ENCODE measurements at regions not wholly inside any gene's neighbourhood (a gene's known extent, or its start where the extent isn't known, plus 50 kb on each side); places are given as distances from the start of the nearest gene placed in this dataset.

- Histone ChIP-seq H3K27ac (no peak overlapping the region), H3K36me3 (no peaks in the 10 kb centered on the region), H3K27me3 (ENCODE audit: insufficient read depth, low read depth, severe bottlenecking) (peaks cover 56% of the 10 kb centered on the region), H3K9me3 (ENCODE audit: severe bottlenecking) (no peaks in the 10 kb centered on the region), H3K4me3 (ENCODE audit: low read depth, low read length) (no peak overlapping the region)
- DNase-seq = no peak
- no peak for TF ChIP-seq CTCF (IDR thresholded peaks at IDR 0.05; ENCODE audit: low read depth, low read length)
These were observed 501.0 kb downstream of the CDH26 start for GRCh38 chr20:60459212-60459611.

GRCh38 chr20:60461993-60462392 is 503.8 kb downstream of the CDH26 start:
- no peaks in the 10 kb centered on the region for H3K36me3 ChIP-seq
- peaks cover 54% of the 10 kb centered on the region for H3K27me3 ChIP-seq (ENCODE audit: insufficient read depth, low read depth, severe bottlenecking)
- H3K4me3 ChIP-seq (ENCODE audit: low read depth, low read length) = no peak overlapping the region
- no peak for TF ChIP-seq CTCF (IDR thresholded peaks at IDR 0.05; ENCODE audit: low read depth, low read length)
- H3K27ac ChIP-seq = no peak overlapping the region
- DNase-seq = no peak
- H3K9me3 ChIP-seq (ENCODE audit: severe bottlenecking) = no peaks in the 10 kb centered on the region

GRCh38 chr20:60463798-60464197 is 505.6 kb downstream of the CDH26 start:
- no peak overlapping the region for H3K27ac ChIP-seq
- H3K4me3 ChIP-seq (ENCODE audit: low read depth, low read length) = no peak overlapping the region
- no peaks in the 10 kb centered on the region for H3K36me3 ChIP-seq
- no peak for TF ChIP-seq CTCF (IDR thresholded peaks at IDR 0.05; ENCODE audit: low read depth, low read length)
- H3K9me3 ChIP-seq (ENCODE audit: severe bottlenecking) = no peaks in the 10 kb centered on the region
- no peak for DNase-seq
- peaks cover 62% of the 10 kb centered on the region for H3K27me3 ChIP-seq (ENCODE audit: insufficient read depth, low read depth, severe bottlenecking)

- no peak for TF ChIP-seq CTCF (IDR thresholded peaks at IDR 0.05; ENCODE audit: low read depth, low read length)
- no peak for DNase-seq
- no peak overlapping the region for H3K27ac ChIP-seq
- no peaks in the 10 kb centered on the region for H3K36me3 ChIP-seq
- H3K4me3 ChIP-seq (ENCODE audit: low read depth, low read length) = no peak overlapping the region
- H3K9me3 ChIP-seq (ENCODE audit: severe bottlenecking) = no peaks in the 10 kb centered on the region
- H3K27me3 ChIP-seq (ENCODE audit: insufficient read depth, low read depth, severe bottlenecking) = peaks cover 59% of the 10 kb centered on the region
These were observed 507.2 kb downstream of the CDH26 start for GRCh38 chr20:60465439-60465838.

DNA sequence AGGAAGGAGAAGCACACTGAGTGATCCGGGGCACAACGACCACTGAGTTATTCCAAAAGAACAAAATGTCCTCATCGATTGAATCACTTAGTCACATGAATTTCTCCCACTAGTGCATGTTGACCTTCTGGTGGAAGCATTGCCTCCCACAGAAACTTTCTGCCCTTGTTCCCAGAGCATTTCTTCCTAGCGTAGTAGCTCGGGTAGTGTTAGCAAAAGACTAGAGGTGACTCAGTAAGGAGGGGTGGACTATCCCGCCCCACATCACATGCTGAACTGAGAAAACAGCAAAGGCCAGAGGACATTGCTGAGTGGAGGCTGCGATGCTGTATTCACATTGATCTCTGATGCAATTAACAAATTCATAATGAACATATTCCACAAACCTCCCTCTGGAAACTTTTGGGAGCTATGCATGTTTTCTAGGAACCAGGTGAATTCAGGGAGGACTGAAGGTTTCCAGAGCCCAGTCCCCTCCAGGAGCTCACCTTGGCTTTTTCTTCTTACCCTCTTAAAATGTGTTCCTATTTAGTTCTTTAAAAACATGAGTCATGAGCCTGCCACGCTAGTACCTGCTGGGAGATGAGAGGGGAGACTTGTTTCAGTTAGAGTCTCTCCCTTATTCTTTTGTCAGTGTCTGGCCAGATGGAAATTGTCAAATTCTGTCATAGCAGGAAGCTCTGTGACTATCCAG is 507.9 kb downstream of the CDH26 start:
- no peak overlapping the region for H3K4me3 ChIP-seq (ENCODE audit: low read depth, low read length)
- no peaks in the 10 kb centered on the region for H3K36me3 ChIP-seq
- TF ChIP-seq CTCF (IDR thresholded peaks at IDR 0.05; ENCODE audit: low read depth, low read length) = no peak
- no peaks in the 10 kb centered on the region for H3K9me3 ChIP-seq (ENCODE audit: severe bottlenecking)
- H3K27ac ChIP-seq = no peak overlapping the region
- DNase-seq = no peak
- H3K27me3 ChIP-seq (ENCODE audit: insufficient read depth, low read depth, severe bottlenecking) = peaks cover 65% of the 10 kb centered on the region

- no peak overlapping the region for H3K27ac ChIP-seq
- no peaks in the 10 kb centered on the region for H3K9me3 ChIP-seq (ENCODE audit: severe bottlenecking)
- H3K36me3 ChIP-seq = no peaks in the 10 kb centered on the region
- H3K27me3 ChIP-seq (ENCODE audit: insufficient read depth, low read depth, severe bottlenecking) = peaks cover 70% of the 10 kb centered on the region
- no peak for TF ChIP-seq CTCF (IDR thresholded peaks at IDR 0.05; ENCODE audit: low read depth, low read length)
- DNase-seq = no peak
- H3K4me3 ChIP-seq (ENCODE audit: low read depth, low read length) = no peak overlapping the region
These were observed 508.4 kb downstream of the CDH26 start for GRCh38 chr20:60466687-60467022.

All from WERI-Rb-1 (cell line).